ENCODE measurements at regions not wholly inside any gene's neighbourhood (a gene's known extent, or its start where the extent isn't known, plus 50 kb on each side); places are given as distances from the start of the nearest gene placed in this dataset.
A peak's percentile ranks its signal among the peaks of the same experiment; 100 is the strongest.

DNA sequence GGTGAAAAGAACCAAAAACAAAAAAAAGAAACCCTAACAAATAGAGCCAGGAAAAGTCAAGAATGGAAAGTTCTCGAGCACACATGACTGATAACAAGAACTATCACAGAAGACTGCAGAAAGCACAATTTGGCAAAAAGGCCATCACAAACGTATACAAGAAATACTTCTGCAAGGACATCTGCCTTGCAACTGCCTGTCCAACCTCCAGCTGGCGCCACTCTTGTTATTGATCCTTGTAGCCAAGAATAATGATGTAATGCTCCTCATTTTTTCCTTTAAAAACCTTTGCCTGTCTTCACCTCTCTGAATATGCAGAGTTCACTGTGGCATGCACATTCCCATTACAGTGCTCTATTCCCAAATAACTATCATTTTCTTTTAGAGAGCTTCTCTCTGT lies 87.9 kb upstream of the BMP5 start:
- Mint-ChIP-seq H3K4me3 (ENCODE audit: unreplicated experiment) (no peak overlapping the region), H3K9me3 (ENCODE audit: unreplicated experiment) (no peaks in the 10 kb centered on the region), H3K27ac (ENCODE audit: unreplicated experiment) (peak overlapping the region; percentile 70), H3K36me3 (ENCODE audit: unreplicated experiment) (no peaks in the 10 kb centered on the region), H3K27me3 (ENCODE audit: unreplicated experiment) (no peaks in the 10 kb centered on the region), H3K4me1 (ENCODE audit: low read depth, unreplicated experiment) (peaks cover 9% of the 10 kb centered on the region)
- peak; percentile 53 for DNase-seq
- peak; percentile 19 for TF ChIP-seq CTCF (IDR thresholded peaks at IDR 0.05; ENCODE audit: partially characterized antibody, unreplicated experiment)

- H3K36me3 Mint-ChIP-seq (ENCODE audit: unreplicated experiment): no peaks in the 10 kb centered on the region
- peaks cover 2% of the 10 kb centered on the region for H3K9me3 Mint-ChIP-seq (ENCODE audit: unreplicated experiment)
- H3K27me3 Mint-ChIP-seq (ENCODE audit: unreplicated experiment): no peaks in the 10 kb centered on the region
- DNase-seq: no peak
- TF ChIP-seq CTCF (IDR thresholded peaks at IDR 0.05; ENCODE audit: partially characterized antibody, unreplicated experiment): no peak
- no peak overlapping the region for H3K4me3 Mint-ChIP-seq (ENCODE audit: unreplicated experiment)
- peaks cover 9% of the 10 kb centered on the region for H3K4me1 Mint-ChIP-seq (ENCODE audit: low read depth, unreplicated experiment)
- H3K27ac Mint-ChIP-seq (ENCODE audit: unreplicated experiment): no peak overlapping the region
Measured at GRCh38 chr6:55960344-55960743, 85.0 kb upstream of the BMP5 start.

DNA sequence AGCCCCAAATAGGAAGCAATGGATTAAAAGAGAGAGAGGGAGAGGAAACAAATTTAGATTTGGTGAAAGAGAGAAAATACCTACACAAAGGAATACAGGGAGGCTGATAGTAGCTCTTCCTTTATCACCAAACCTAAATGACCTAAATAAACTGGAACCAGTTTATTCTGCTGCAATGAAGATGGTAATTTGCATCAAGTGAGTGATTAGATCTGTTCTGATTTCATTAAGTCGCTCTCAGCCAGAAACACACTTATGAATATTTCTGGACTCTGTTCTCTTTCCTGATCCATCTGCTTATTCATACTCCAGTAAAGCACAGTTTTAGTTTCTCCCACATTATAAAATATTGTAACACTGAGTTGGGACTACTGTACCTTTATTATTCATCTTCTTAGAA lies 83.4 kb upstream of the BMP5 start:
- Mint-ChIP-seq H3K27me3 (ENCODE audit: unreplicated experiment) (no peaks in the 10 kb centered on the region), H3K4me3 (ENCODE audit: unreplicated experiment) (no peak overlapping the region), H3K27ac (ENCODE audit: unreplicated experiment) (no peak overlapping the region), H3K9me3 (ENCODE audit: unreplicated experiment) (peaks cover 2% of the 10 kb centered on the region), H3K36me3 (ENCODE audit: unreplicated experiment) (no peaks in the 10 kb centered on the region), H3K4me1 (ENCODE audit: low read depth, unreplicated experiment) (peaks cover 9% of the 10 kb centered on the region)
- TF ChIP-seq CTCF (IDR thresholded peaks at IDR 0.05; ENCODE audit: partially characterized antibody, unreplicated experiment): no peak
- DNase-seq: no peak

DNA sequence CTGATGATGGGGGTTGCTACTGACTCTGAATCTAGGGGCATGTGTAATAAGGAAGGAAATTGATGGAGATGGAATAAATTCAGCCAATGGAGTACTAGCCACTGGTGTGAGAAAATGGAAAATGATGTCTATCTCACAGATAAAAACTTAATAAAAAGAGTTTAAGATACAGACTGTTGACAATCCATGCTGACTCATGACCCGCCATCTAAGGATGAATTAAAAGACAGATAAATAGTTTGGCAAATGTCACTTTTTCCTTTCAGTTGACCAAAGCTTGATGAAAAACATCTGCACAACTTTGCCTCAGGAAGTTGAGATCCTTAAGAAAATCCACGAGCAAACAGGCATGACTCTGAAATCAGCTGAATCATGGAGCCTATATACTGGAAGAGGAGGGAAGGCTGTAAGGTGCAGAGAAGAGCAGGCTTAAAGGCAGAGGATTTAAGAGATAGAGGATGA lies 82.6 kb upstream of the BMP5 start:
- Mint-ChIP-seq H3K27me3 (ENCODE audit: unreplicated experiment) (no peaks in the 10 kb centered on the region), H3K9me3 (ENCODE audit: unreplicated experiment) (peaks cover 2% of the 10 kb centered on the region), H3K27ac (ENCODE audit: unreplicated experiment) (no peak overlapping the region), H3K4me3 (ENCODE audit: unreplicated experiment) (no peak overlapping the region), H3K36me3 (ENCODE audit: unreplicated experiment) (no peaks in the 10 kb centered on the region), H3K4me1 (ENCODE audit: low read depth, unreplicated experiment) (peaks cover 4% of the 10 kb centered on the region)
- no peak for DNase-seq
- TF ChIP-seq CTCF (IDR thresholded peaks at IDR 0.05; ENCODE audit: partially characterized antibody, unreplicated experiment): no peak

DNA sequence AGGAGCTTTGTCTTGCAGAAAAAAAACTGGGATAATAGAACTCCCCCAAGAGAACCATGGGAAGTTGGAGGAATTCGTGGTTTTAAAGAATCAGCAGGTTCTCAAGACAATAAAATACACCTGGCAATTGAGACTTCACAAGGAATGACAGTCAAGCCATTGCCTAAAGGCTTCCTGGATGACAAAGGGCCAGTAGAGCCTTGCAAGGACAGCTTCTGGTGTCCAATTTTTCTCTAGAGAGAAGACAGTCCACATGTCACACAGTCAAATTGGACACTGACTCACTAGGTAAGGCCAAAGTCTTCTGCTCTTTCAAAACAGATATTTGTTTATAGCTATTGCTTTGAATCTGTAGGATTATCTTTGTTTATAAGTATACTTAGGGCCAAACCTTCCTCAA lies 80.3 kb upstream of the BMP5 start:
- no peak overlapping the region for H3K4me3 Mint-ChIP-seq (ENCODE audit: unreplicated experiment)
- H3K27ac Mint-ChIP-seq (ENCODE audit: unreplicated experiment): no peak overlapping the region
- peaks cover 2% of the 10 kb centered on the region for H3K9me3 Mint-ChIP-seq (ENCODE audit: unreplicated experiment)
- H3K36me3 Mint-ChIP-seq (ENCODE audit: unreplicated experiment): no peaks in the 10 kb centered on the region
- TF ChIP-seq CTCF (IDR thresholded peaks at IDR 0.05; ENCODE audit: partially characterized antibody, unreplicated experiment): no peak
- no peaks in the 10 kb centered on the region for H3K4me1 Mint-ChIP-seq (ENCODE audit: low read depth, unreplicated experiment)
- H3K27me3 Mint-ChIP-seq (ENCODE audit: unreplicated experiment): peaks cover 3% of the 10 kb centered on the region
- no peak for DNase-seq

Data from glutamatergic neuron (in vitro differentiated cells).